Spleen (tissue), 11 donors: ENCODE measurements at regions not wholly inside any gene's neighbourhood (a gene's known extent, or its start where the extent isn't known, plus 50 kb on each side); places are given as distances from the start of the nearest gene placed in this dataset.

ENCODE experiments used
- DNase-seq: peaks from one replicate; pipeline ENCODE4 v3.0.0-alpha.2; 2020
- H3K27ac ChIP-seq, 8 donors: fragments of 200-600 bp; sonication (generic) in 7 of 8; 1 replicate in 4 of 8; 2 replicates in 4 of 8; pipeline versions ENCODE4 v1.5.0 to v1.8.0; 2016 to 2021; ENCODE audit warnings: inconsistent platforms in 4 of 8, mild to moderate bottlenecking in 4 of 8, moderate library complexity in 1 of 8
- H3K27me3 ChIP-seq, 7 donors: fragments of 200-600 bp; sonication (generic) in 6 of 7; replicated peaks in 1 of 7; 1 replicate in 4 of 7; 2 replicates in 3 of 7; pipeline versions ENCODE4 v1.5.0 to v1.8.0; 2016 to 2021; ENCODE audit warnings: inconsistent platforms in 3 of 7, mild to moderate bottlenecking in 1 of 7
- H3K36me3 ChIP-seq, 6 donors: fragments of 200-600 bp; sonication (generic) in 5 of 6; 1 replicate in 4 of 6; 2 replicates in 2 of 6; pipeline versions ENCODE4 v1.5.0 to v1.8.0; 2016 to 2021; ENCODE audit warnings: inconsistent platforms in 2 of 6
- H3K4me1 ChIP-seq, 6 donors: fragments of 200-600 bp; sonication (generic) in 5 of 6; 1 replicate in 3 of 6; 2 replicates in 3 of 6; pipeline versions ENCODE4 v1.5.0 to v1.8.0; 2016 to 2021; ENCODE audit warnings: inconsistent platforms in 3 of 6
- H3K4me3 ChIP-seq, 8 donors: fragments of 200-600 bp; sonication (generic) in 7 of 8; 1 replicate in 4 of 8; 2 replicates in 4 of 8; pipeline versions ENCODE4 v1.5.0 to v1.8.0; 2016 to 2021; ENCODE audit warnings: inconsistent platforms in 4 of 8, mild to moderate bottlenecking in 4 of 8, moderate library complexity in 2 of 8
- H3K9me3 ChIP-seq, 8 donors: fragments of 200-600 bp; sonication (generic) in 7 of 8; 1 replicate in 4 of 8; 2 replicates in 4 of 8; pipeline versions ENCODE4 v1.5.0 to v1.8.0; 2016 to 2021; ENCODE audit warnings: inconsistent platforms in 4 of 8
- POLR2A ChIP-seq, 3 donors: fragments of 450-650 bp; IDR thresholded peaks; one replicate each; pipeline ENCODE4 v1.5.1; 2017; ENCODE audit warnings: antibody characterized with exemption in 3 of 3, mild to moderate bottlenecking in 1 of 3
- POLR2AphosphoS5 ChIP-seq, 3 donors: sonication (generic); formaldehyde crosslinking; IDR thresholded peaks; one replicate each; pipeline ENCODE4 v1.5.1; 2017; ENCODE audit warnings: antibody characterized with exemption in 3 of 3
- WGBS, 5 donors: extraction: QIAGEN DNeasy Blood & Tissue Kit in 3 of 5; methylation state at CpG; one replicate each; pipeline versions ENCODE4 v1.1.5 to v1.1.7; 2013 to 2018; 5-methylcytosine and 5-hydroxymethylcytosine counted together
- intact Hi-C: fragments of 100-400 bp; cut with DNase I; formaldehyde crosslinking; loops from one replicate; pipeline ENCODE4 v1.15.0; 2023; ENCODE audit warnings: low total_unique reads
- TF ChIP-seq, protein P1 (sequence below), 11 experiments: fragments of 200-600 bp in 7 of 11; fragments of 450-650 bp in 4 of 11; sonication (generic) in 4 of 11; IDR thresholded peaks in 8 of 11; conservative IDR thresholded peaks in 3 of 11; 1 replicate in 7 of 11; 2 replicates in 4 of 11; pipeline versions ENCODE4 v1.4.0 to v1.8.0; 2016 to 2021; ENCODE audit warnings: antibody characterized with exemption in 11 of 11, inconsistent platforms in 4 of 11, mild to moderate bottlenecking in 1 of 11
- donor health status: healthy with polysubstance abuse.
- donor health status: DM: no; HTN: no; CAD: no; lungs with moderate emphysema.
- donor health status: DM: no; HTN: no; CAD: no.
- donor health status: Bipolar disorder and iron deficiency.
- donor health status: healthy.
- donor health status: DM: no; HTN: no; CAD: no.
- donor health status: DM: yes; HTN: yes; CAD: no.

DNA sequence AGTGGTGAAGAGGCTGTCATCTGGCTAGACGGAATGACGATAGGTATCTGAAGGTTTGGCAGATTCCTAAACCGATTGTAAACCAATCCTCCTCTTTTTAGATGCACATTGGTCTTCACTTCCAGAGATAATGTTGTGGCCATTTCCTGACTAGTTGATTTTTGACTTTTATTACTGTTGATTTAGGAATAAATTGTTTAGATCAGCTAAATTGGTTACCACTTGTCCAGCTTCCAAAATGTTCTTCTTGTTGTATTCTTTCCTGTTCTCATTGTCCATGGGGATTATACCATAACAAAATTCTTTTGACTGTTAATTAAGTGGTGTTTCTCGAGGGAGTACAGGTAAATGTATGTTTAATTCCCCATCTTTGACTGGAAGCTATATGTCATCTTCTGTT lies 119.7 kb downstream of the MACROH2A1 start:
- intact Hi-C loops = no loop called here
- Histone ChIP-seq H3K9me3 (peaks cover 0 to 7% (median 0%) of the 10 kb centered on the region in 8 donors), H3K27me3 (no peaks in the 10 kb centered on the region), H3K4me3 (no peak overlapping the region), H3K27ac (no peak overlapping the region), H3K4me1 (no peaks in the 10 kb centered on the region), H3K36me3 (no peaks in the 10 kb centered on the region)
- 79 to 86% (median 84%) methylated on average over 4 of the region's 4 CpGs for WGBS, 5 donors
- TF ChIP-seq POLR2A (IDR thresholded peaks at IDR 0.05) (no peak), POLR2AphosphoS5 (IDR thresholded peaks at IDR 0.05) (no peak)
- TF ChIP-seq, protein P1, sequence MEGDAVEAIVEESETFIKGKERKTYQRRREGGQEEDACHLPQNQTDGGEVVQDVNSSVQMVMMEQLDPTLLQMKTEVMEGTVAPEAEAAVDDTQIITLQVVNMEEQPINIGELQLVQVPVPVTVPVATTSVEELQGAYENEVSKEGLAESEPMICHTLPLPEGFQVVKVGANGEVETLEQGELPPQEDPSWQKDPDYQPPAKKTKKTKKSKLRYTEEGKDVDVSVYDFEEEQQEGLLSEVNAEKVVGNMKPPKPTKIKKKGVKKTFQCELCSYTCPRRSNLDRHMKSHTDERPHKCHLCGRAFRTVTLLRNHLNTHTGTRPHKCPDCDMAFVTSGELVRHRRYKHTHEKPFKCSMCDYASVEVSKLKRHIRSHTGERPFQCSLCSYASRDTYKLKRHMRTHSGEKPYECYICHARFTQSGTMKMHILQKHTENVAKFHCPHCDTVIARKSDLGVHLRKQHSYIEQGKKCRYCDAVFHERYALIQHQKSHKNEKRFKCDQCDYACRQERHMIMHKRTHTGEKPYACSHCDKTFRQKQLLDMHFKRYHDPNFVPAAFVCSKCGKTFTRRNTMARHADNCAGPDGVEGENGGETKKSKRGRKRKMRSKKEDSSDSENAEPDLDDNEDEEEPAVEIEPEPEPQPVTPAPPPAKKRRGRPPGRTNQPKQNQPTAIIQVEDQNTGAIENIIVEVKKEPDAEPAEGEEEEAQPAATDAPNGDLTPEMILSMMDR (IDR thresholded peaks at IDR 0.05 in 8 of 11, conservative IDR thresholded peaks at IDR 0.05 in 3 of 11) = no peak
- DNase-seq = no peak

DNA sequence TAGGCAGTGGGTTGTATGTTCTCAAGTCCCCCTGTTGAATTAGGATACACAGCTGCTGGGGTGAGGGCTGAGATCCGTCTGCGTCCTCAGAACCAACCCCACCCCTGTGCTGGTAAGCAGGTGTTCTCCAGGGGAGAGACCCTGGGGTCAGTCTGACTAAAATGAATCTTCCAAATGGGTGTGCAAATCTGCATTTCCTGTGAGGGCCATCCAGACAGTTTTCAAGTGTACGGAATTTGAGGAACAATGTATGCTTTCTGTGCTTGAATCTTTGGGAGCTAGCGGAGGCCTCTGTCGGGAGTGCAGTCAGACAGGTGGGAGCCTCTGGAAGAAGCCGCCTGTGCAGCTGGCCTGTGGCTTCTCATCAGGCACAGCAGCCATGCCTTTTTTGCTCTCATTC lies 122.9 kb downstream of the MACROH2A1 start:
- Histone ChIP-seq H3K27ac (no peak overlapping the region), H3K4me3 (no peak overlapping the region), H3K27me3 (no peaks in the 10 kb centered on the region), H3K36me3 (no peaks in the 10 kb centered on the region), H3K9me3 (peaks cover 0 to 7% (median 0%) of the 10 kb centered on the region in 8 donors), H3K4me1 (no peaks in the 10 kb centered on the region)
- TF ChIP-seq POLR2AphosphoS5 (IDR thresholded peaks at IDR 0.05) = no peak
- TF ChIP-seq, protein P1 (IDR thresholded peaks at IDR 0.05 in 8 of 11, conservative IDR thresholded peaks at IDR 0.05 in 3 of 11) = no peak
- TF ChIP-seq POLR2A (IDR thresholded peaks at IDR 0.05) = no peak
- DNase-seq = no peak
- intact Hi-C loops = no loop called here
- 64 to 69% (median 67%) methylated on average over 6 of the region's 6 CpGs for WGBS, 5 donors

DNA sequence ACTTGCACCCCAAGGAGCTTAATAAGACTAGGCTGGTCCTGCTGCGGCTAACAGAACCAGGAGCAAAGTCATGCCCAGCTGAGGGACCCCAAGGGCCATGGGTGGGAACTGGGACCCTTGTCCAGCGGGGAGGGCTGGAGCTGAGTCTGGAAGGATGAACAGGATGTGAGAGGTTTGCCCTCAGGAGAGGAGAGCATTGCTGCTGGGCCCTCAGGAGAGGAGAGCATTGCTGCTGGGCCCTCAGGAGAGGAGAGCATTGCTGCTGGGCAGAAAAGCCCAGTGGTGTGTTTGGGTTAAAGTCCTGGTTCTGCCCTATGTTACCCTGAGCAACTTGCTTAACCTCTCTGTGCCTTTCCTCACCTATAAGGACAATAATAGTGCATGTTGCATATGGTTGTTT lies 125.8 kb downstream of the MACROH2A1 start:
- no peak for DNase-seq
- Histone ChIP-seq H3K27ac (no peak overlapping the region), H3K36me3 (no peaks in the 10 kb centered on the region), H3K27me3 (peaks cover 0 to 6% (median 0%) of the 10 kb centered on the region in 7 donors), H3K4me1 (no peaks in the 10 kb centered on the region), H3K4me3 (no peak overlapping the region), H3K9me3 (peaks cover 0 to 7% (median 0%) of the 10 kb centered on the region in 8 donors)
- no peak for TF ChIP-seq POLR2AphosphoS5 (IDR thresholded peaks at IDR 0.05)
- TF ChIP-seq, protein P1 (IDR thresholded peaks at IDR 0.05 in 8 of 11, conservative IDR thresholded peaks at IDR 0.05 in 3 of 11) = no peak
- no peak for TF ChIP-seq POLR2A (IDR thresholded peaks at IDR 0.05)
- intact Hi-C loops = no loop called here
- 73 to 100% (median 91%) methylated on average over 1 to 2 of the region's 2 CpGs for WGBS, 5 donors

DNA sequence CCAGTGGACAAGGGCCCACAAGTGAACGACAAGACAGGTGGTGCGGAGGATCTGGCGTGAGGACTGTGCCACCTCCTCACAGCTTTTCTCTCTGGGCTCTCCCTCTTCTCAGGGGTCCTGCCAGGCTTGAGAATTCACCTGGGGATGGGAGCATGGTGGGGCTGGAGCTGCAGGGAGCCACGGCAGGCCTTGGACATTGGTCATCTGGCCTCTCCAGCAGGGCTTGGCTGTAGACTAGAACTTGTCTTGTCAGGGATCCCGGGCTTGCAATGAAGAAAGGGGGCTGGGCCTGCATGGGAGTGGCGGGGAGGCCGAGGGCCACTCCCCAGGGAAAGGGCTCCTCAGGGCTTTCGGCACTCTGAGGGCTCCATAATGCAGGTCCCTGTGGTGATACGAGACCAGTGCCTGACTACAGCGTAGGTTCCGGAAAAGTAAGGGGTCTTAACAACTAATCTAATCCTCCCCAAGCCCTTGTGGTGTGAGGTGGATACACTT lies 126.7 kb downstream of the MACROH2A1 start:
- Histone ChIP-seq H3K27me3 (peaks cover 0 to 6% (median 0%) of the 10 kb centered on the region in 7 donors), H3K27ac (no peak overlapping the region), H3K36me3 (no peaks in the 10 kb centered on the region), H3K9me3 (no peaks in the 10 kb centered on the region), H3K4me3 (no peak overlapping the region), H3K4me1 (no peaks in the 10 kb centered on the region)
- intact Hi-C loops = no loop called here
- TF ChIP-seq POLR2A (IDR thresholded peaks at IDR 0.05) (no peak), POLR2AphosphoS5 (IDR thresholded peaks at IDR 0.05) (no peak)
- TF ChIP-seq, protein P1 (IDR thresholded peaks at IDR 0.05 in 8 of 11, conservative IDR thresholded peaks at IDR 0.05 in 3 of 11) = no peak
- DNase-seq = no peak
- WGBS, 5 donors = 80 to 94% (median 81%) methylated on average over 10 to 11 of the region's 11 CpGs
